NCI-H1105 treated with DMSO at 0.1 percent for 48 hours (cell line): ENCODE measurements at regions not wholly inside any gene's neighbourhood (a gene's known extent, or its start where the extent isn't known, plus 50 kb on each side); places are given as distances from the start of the nearest gene placed in this dataset.

Experiments
- DNase-seq: peaks from one replicate; lab custom pipeline; 2025; lab: John Stamatoyannopoulos, UW

DNA sequence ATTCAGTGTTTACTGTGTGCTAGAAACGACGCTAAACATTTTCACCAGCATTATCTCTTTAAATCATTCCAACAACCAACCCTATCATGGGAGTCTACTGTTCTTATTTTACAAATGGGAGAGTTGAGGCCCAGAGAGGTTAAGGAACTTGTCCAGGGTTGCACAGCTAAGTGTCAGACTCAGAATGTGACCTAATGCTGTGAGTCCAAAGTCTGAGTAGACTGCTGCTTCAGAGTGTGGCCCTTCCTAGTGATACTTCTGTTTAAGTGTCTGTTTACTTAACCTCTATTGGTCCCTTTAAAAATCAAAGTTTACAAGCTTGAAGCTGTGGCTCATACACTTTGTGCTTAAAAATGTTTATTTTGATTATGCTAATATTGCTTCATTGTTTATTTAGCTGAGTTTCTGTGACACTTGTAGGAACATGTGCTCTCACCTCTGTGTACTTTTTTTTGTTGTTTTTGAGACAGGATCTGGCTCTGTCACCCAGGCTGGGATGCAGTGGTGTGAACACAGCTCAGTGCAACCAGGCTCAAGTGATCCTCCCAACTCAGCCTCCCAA is 84.4 kb upstream of the SYPL1 start:
- DNase-seq: no peak

DNA sequence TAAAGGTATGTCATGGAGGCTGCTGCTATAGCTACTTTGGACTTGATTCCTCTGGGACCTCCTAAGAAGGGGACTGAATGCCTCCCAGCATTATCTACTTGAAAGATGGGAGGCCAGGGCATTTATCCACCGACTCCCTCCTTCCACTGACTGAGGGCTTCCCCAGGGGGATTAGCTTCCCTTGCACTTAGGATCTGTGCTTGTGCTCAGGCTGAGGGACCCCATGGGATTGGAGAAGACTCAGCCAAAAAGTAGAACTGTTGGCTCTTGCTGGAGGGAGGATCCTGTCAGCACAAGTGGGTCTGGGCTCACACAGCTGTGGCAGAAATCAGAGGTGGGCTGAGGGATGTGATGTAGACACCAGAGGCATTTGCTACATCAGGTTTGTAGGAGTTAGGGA is 81.5 kb upstream of the SYPL1 start:
- no peak for DNase-seq

DNA sequence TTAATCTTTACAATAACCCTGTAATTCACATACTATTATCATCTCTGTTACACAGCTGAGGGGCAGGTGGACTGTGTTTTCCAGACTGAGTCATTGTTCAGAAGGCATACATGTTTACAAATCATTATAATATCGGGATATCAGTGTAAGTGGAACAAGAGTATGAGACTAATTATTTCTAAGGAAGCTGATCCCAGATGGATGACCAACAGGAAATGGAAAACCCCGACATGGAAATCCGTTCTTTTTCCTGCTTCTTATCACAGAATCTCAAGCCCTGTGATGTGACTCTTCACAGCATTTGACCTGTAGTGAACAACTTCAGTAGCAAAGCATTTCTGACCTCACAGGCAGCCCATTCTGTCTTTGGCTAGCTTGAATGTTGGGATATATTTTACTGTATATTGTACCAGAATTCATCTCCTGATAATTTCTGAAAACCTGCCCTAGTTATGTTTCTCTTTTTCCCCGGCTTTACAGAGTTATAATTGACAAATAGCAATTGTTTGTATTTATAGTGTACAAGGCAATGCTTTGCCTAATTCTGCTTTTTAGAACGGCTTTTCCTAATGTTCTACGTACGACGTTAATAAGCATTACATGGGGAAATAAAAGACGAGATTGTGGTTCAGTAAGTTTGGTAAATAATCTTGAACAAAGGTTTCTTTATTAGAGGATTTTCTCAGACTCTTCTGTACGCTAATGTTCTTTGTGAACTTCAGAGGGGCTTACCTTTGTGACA is 78.6 kb upstream of the SYPL1 start:
- peak; percentile 67 for DNase-seq

DNA sequence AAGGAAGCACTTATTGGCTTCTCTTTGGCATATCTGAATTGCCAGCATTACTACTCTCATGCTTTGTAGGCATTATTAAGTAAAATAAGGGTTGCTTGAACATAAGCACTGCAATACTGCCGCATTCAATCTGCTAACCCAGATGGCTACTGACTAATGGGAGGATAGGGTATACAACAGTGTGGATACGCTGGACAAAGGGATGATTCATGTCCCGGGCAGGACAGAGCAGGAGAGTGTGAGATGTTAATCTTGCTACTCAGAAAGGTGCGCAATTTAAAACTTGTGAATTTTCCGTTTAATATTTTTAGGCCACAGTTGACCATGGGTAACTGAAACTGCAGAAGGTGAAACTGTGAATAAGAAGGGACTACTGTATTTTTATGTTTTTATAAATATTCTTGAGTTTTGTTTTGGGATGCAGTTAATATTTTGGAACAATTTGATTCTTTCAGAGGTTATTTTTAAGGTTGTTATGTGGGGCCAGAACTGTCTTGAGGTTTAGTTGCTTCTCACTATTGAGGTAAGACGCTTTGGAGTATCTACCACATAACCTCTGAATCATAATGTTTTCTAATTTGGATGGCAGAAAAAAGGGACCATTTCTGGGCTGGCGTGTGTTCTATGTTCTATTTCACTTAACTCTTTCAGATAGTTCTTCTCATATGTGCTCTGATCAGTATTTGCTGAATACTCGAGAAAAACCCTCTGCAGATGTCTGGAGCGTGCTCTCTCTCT is 75.7 kb upstream of the SYPL1 start:
- DNase-seq: no peak

DNA sequence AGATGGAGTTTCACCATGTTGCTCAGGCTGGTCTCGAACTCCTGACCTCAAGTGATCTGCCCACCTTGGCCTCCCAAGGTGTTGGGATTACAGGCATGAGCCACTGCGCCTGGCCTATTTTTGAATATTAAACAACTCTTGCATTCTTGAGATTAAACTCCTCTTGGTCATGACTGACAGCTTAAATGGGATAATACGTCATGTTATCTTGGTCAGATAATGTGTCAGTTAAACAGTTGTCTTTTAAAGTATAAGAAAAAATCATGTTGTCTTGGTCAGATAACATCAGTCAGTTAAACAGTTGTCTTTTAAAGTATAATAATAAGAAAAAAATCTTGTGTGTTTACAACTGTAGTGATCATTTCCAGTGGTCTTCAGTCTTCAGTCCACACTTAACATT is 73.6 kb upstream of the SYPL1 start:
- DNase-seq: no peak

DNA sequence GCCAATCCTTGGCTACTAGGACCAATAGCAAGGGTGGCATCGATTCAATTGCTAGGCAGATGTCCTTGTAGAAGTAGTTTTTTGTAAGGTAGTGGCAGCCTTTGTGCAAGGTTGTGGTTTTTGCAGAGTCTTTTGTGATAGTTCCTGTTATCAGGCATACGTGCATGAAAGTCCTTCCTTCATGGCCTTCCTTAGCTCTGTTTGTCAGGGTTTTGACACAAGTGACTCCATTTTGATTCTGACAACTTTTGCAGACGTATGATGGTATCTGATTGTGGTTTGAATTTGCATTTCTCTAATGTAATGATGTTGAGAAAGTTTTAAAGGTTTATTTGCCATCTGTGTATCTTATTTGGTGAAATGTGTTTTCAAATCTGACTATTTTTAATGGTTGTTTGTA is 71.8 kb upstream of the SYPL1 start:
- DNase-seq: no peak

DNA sequence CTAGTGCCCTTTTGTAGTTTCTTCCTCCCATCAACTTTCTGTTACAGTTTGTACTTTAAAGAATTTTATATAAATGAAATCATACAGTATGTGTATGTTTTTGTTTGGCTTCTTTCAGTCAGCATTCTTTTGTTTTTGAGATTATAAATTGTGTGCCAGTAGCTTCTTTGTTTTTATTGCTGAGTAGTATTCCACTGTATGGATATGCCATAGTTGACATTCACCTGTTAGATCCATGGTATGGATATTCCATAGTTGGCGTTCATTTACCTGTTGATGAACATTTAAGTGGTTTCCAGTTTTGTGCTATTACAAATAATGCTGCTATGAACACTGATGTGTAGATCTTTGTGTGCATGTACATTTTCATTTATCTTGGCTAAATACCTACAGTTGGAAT is 70.8 kb upstream of the SYPL1 start:
- DNase-seq: no peak

DNA sequence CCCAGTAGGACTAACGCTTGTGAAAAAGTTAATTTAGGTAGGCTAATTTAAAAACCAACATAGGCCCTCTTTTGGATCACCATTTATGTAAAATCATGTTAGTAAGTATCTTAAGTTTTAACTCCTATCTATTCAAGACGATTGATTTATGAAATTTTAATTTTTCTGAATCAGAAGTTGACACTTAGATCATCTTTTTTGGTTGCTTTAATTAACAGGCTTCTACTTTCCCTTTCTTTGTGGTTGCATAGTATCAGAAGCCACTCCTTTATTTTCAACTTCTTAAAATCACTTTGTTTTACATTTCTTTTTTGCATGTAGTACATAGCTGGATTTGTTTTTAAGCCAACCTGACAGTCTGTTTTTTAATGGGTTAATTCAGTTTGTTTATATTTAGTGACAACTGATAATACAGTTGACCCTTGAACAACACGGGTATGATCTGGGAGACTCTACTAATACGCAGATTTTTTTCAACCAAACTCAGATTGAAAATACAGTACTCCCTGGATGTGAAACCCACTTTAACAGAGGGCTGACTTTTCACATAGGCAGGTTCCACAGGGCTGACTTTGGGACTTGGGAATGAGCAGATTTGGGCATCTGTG is 69.7 kb upstream of the SYPL1 start:
- DNase-seq: no peak

DNA sequence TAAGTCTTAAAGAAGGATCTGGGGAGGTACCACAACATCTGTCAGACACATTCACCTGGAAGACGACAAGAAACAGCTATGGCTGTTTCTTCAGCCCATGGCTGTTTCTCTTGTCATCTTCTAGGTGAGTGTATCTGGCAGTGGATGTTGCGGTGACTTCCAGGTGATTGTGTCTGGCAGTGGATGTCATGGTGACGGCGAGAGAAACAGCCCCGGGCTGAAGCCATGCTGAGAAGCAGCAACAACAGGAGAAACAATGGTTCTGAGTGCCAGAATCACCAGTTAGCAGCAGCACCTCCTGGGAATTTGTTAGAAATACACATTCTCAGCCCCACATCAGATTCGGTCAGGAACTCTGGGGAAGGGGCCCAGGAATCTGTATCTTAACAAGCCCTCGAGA is 68.6 kb upstream of the SYPL1 start:
- DNase-seq: no peak

DNA sequence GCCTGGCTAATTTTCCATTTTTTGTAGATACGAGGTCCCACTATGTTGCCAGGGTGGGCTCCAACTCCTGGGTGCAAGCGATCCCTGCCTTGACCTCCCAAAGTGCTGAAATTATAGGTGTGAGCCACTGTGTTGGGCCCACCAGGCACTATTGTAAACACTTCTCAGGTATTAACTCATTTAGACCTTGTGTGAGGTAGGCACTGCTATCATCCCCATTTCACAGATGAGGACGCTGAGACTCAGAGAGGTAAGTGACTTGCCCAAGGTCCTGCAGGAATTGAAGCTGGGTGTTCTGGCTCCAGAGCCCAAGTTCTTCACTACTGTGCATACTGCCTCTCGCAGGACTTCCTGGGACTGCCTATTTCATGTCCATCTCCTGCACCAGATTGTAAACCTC is 67.1 kb upstream of the SYPL1 start:
- no peak for DNase-seq

DNA sequence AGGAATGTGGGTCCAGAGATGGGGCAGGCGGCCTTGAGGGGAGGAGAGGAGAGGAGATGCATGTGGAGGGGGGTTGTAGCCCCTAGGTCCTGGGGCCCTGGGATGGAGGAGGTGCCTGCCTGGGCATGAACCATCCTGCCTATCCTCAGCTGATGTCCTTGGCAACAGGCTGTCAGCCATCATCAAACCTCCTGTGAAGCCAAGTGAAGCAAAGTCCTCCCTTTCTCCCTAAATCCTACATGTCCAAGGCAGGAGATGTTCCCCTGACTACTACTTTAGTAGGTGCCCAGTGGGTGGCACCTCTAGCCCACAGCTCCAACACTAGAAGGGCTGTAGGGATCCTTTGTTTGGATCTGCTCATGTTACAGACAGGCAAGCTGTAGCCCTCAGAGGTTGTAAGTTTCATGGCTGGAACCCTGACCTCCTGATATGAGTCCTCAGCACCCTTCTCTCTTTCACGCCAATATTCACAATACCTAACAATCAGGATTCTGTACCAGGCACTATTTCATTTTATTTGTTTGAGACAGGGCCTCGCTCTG is 66.6 kb upstream of the SYPL1 start:
- DNase-seq: no peak

DNA sequence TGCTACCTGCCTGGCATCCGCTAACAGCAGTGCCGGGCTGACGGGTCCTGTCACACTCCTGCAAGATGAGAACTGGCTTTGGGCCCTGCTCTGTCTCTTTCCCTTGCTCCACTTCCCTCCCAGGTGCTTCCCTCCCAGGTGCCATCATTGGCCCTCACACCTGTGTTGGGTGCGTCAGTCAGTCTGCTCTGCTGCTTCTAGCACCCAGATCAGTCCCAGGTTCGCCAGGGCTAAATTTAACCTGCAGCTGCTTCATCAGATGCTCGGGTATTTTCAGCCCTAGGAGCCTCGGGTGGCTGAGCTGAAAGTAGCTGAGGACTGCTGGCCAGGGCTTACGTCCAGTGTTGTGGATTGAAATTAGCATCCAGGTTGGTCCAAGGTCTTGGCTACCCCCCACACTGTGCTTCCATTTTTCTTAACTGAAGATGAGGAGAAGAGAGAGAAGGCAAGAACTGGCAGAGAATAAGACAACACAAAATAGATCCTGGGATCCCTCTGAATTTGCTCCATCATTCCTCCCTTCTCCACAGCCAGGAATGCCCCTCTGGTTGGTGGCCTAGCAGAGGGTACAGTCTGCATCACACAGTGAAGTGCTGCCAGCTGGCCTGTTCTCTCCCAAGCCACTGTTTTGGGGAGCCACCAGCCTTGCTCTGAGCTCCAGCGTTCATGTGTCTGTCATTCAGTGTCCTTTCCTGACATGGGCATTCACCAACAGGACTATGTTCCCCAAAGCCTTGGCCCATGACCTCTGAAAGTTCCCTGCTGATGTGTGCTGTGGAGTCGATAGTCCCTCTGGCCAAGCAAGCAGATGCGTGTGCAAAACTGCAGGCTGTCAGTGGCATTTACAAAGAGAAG is 65.9 kb upstream of the SYPL1 start:
- DNase-seq: no peak

DNA sequence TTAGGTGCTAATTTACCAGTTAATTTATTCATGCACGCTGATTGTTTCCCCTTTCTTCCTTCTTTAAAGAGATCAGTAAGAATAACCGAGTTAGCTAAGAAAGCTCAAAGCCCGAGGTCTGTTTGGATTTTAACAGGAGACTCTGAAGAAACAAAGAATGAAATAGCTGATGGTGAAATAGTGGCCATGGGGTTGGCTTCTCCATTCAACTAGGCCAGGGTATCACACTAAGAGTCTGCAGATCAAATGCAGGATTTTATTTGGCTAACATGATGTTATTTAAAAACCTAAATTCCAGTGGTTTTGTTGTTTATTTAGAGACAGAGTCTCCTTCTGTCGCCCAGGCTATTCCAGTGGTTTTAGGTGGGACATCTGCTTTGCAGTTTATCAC is 65.2 kb upstream of the SYPL1 start:
- no peak for DNase-seq

DNA sequence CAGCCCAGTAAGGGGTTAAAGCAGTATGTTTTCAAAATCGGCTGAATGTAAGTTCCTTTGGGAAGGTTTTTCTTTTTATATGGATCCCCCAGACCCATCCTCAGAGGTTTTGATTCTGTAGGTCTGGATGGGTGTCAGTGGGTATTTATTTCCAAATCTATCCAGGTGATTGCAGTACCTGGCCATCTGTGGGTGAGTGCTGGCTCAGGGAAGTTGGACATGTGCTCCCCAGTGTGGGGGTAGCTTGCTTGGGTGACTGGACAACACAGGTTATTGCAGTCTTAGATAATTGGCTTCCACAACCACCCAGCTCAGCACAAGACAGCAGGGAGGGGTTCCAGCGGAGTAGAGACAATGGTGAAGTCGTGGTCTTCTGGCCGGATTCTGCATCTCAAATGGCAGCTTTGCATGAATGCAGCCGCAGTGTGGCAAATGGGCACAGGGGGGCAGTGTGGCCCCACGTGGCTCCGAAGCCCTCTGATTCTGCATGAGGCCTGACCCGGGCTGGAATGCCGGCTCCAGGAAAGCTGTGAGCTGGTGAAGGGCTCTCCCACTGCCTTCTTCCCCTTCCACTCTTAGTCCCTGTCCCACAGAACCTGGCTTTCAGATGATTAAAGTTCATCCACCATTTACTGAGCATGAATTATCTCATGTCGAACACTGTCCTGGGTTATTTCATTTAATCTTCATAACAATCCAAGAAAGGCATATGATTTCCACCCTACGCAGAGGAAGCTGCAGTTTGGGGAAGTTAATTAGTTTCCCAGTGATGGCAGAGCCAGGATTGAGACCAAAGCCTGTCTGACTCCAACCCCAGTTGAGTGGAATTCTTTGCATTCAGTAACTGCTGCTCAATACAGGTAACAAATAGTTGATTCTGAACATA is 64.5 kb upstream of the SYPL1 start:
- DNase-seq: peak; percentile 71

DNA sequence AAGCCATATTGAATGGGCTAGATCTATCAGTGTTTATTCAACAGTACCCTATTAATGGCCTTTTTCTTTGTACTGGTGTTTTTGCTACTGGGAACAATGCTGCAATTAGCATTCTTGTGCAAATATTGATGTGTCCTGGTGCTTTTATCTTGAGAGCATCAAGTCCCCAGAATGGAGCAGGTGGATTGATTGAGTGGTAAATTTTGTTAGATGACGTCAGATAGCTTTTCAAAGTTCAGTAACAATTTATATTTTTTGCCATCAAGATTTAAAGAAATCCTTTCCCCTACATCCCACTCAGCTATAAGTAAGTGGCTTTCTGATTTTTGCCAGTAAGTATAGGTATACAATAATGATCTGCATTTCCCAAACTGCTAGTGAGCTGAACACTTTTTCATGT is 63.4 kb upstream of the SYPL1 start:
- peak; percentile 85 for DNase-seq

DNA sequence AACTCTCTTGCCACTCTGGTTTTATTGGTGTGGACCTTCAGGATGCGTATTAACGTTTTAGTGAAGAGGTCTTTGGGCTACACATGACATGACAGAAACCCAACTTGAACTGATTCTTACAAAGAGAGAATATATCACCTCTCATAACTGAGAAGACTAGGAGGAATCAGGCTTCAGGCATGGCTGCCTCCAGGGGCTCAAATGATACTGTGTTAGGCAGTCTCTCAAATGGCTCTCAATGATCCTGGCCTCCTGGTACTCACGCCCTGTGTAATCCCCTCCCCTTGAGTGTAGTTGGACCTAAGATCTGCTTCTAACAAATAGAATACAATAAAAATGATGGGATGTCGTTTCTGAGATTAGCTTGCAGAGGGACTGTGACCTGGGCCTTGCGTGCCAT is 58.5 kb upstream of the SYPL1 start:
- DNase-seq: no peak

DNA sequence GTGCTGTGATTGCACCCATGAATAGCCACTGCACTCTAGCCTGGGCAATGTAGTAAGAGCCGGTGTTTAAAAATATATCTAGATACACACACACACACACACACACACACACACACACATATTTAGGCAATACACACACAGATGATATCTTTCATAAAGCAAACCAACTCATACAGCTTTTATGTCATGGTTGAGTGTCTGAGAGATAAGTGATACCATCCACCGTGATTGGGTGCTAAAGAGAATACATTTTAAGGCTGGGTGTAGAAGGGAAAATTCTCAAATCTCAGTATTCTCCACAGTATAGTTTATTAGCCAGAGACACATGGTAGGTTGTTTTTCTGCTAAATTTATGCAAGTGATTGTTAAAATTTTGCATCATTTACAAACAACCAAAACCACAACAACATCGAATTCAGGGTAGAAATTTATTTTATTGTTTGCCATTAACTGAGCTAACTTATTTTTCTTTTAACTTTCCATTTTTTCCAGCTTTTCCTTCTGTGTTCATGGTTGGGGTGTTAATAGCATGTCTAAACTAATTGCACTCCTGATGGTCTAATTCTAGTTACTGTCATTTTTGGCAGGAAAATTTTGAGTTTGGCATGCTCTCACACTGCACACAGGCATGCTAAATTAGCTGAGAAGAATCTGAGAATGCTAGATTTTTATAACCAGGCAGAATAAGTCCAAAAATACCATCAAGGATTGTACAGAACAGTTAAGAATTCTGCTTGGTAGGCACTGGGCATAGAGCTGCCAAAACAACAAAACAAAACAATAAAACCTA is 57.9 kb upstream of the SYPL1 start:
- DNase-seq: no peak

DNA sequence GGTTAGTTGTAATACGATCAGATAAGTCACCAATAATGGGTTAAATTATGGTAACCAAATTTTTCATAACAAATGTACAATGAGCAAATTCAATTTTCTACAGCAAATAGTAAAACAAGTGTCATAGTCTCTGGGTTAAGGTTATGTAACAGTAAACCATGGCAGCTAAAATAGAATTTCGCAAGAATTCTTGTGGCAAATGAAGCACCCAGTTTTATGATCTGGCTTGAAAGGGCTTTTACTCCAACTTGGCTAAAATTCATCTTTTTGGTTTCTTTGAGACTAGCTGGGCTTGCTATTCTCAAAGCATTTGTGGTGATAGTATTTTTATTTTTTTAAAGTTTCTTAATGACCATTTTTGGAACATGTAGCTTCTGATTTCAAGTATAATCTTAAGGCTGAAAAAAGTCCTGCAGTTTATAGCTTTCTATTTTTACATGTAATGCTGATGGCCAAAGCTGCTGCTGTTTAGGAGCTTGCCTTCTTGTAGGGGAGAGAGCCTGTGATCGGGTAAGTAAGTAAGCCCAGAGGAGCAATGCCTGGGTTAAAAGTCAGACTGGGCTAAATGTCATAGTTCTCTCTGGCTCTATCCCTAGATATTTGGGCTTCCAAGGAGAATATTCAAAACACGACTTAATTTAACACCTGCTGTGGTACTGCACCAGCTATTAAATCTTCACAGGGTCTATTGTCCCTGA is 55.5 kb upstream of the SYPL1 start:
- no peak for DNase-seq

DNA sequence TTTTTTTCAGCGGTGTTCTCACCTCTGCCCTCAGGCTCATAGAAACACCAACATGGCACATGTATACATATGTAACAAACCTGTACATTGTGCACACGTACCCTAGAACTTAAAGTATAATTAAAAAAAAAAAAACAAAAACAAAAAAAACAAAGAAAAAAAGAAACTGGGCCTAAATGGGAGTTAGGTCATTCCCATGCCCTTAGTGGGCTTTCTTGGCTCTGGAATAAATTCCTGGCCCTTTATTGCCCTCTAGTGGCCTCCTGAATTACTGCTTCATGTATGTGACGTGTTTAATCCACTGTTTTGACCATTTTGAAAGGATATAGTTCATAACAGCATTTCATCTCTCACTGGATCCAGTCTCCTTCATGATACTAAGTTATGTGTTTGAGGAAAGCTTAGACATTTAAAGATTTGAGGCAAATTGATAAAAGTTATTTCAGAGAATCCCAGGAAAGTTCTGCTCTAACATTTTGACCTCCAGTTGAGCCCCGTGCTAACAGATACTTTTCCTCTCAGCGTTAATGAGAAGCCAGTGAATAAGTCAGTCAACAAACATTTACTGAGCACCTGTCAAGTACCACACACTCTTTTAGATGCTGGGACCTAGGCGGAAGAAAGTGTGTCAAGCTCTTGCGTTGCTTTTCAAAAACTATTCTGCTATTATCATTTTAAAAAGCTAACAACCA is 54.7 kb upstream of the SYPL1 start:
- peak; percentile 67 for DNase-seq
